T-cell (primary cell): ENCODE measurements at regions not wholly inside any gene's neighbourhood (a gene's known extent, or its start where the extent isn't known, plus 50 kb on each side); places are given as distances from the start of the nearest gene placed in this dataset.

Experiments
- ATAC-seq, 4 experiments: fragments of 200-7000 bp in 3 of 4; fragments of 150-1000 bp in 1 of 4; cut with Tn5 transposase; replicated peaks in 1 of 4; 1 replicate in 3 of 4; 2 replicates in 1 of 4; pipeline ENCODE4 v1.10.0; 2021; ENCODE audit warnings: moderate library complexity in 3 of 4, mild to moderate bottlenecking in 2 of 4, moderate number of reproducible peaks in 1 of 4
- CTCF ChIA-PET, 2 donors: fragments of 300-600 bp; sonication (Branson Sonifier 250); formaldehyde crosslinking; loops; one replicate each; lab custom pipeline; 2022; ENCODE audit warnings: antibody characterized with exemption in 2 of 2; lab: Charles Lee
- POLR2A ChIA-PET, 2 donors: fragments of 300-600 bp; sonication (Branson Sonifier 250); formaldehyde crosslinking; loops; one replicate each; lab custom pipeline; 2022; ENCODE audit warnings: antibody characterized with exemption in 2 of 2; lab: Charles Lee
- DNase-seq, 35 experiments: peaks; one replicate each; pipeline versions ENCODE4 v3.0.0 to v3.0.0-alpha.2; 2013 to 2023
- H3K27ac ChIP-seq: one replicate; pipeline ENCODE4 v1.5.1; 2013; ENCODE audit warnings: low read length
- H3K27me3 ChIP-seq, 2 experiments: replicated peaks in 1 of 2; 1 replicate in 1 of 2; 2 replicates in 1 of 2; pipeline versions ENCODE4 v1.6.1 to v1.7.0; 2013; ENCODE audit warnings: low read length in 1 of 2, mixed read lengths in 1 of 2; ENCODE audit not compliant: control insufficient read depth in 2 of 2, insufficient read depth in 2 of 2; ENCODE audit errors: extremely low read depth in 1 of 2
- H3K36me3 ChIP-seq, 2 donors: 1 replicate in 1 of 2; 2 replicates in 1 of 2; pipeline versions ENCODE4 v1.6.1 to v1.7.0; 2013; ENCODE audit warnings: low read length in 1 of 2; ENCODE audit not compliant: control insufficient read depth in 2 of 2, insufficient read depth in 1 of 2; ENCODE audit errors: extremely low read depth in 1 of 2
- H3K4me1 ChIP-seq, 2 experiments: 1 replicate in 1 of 2; 2 replicates in 1 of 2; pipeline versions ENCODE4 v1.6.1 to v1.7.0; 2013; ENCODE audit warnings: low read length in 2 of 2, mixed read lengths in 1 of 2; ENCODE audit not compliant: insufficient read depth in 2 of 2, control insufficient read depth in 1 of 2; ENCODE audit errors: extremely low read depth in 1 of 2
- H3K4me3 ChIP-seq, 2 donors: 1 replicate in 1 of 2; 2 replicates in 1 of 2; pipeline versions ENCODE4 v1.5.1 to v1.7.0; 2013; ENCODE audit warnings: mild to moderate bottlenecking in 2 of 2, low read length in 1 of 2, moderate library complexity in 1 of 2; ENCODE audit not compliant: control insufficient read depth in 1 of 2; ENCODE audit errors: extremely low read depth in 1 of 2
- H3K9me3 ChIP-seq: 2 replicates; pipeline ENCODE4 v1.7.0; 2013
- H3K27ac Mint-ChIP-seq, 2 donors: one replicate each; pipeline ENCODE4 v1.8.0; 2020 to 2021; ENCODE audit warnings: mild to moderate bottlenecking in 2 of 2, mixed read lengths in 2 of 2
- H3K27me3 Mint-ChIP-seq, 2 donors: one replicate each; pipeline ENCODE4 v1.8.0; 2021 to 2022; ENCODE audit warnings: mixed read lengths in 2 of 2
- H3K36me3 Mint-ChIP-seq: one replicate; pipeline ENCODE4 v1.8.0; 2021; ENCODE audit warnings: mixed read lengths
- H3K4me1 Mint-ChIP-seq, 3 donors: one replicate each; pipeline ENCODE4 v1.8.0; 2020 to 2022; ENCODE audit warnings: mixed read lengths in 3 of 3, mild to moderate bottlenecking in 1 of 3
- H3K4me3 Mint-ChIP-seq, 3 donors: one replicate each; pipeline ENCODE4 v1.8.0; 2020 to 2022; ENCODE audit warnings: mild to moderate bottlenecking in 3 of 3, mixed read lengths in 3 of 3, moderate library complexity in 3 of 3
- H3K9me3 Mint-ChIP-seq, 3 donors: one replicate each; pipeline ENCODE4 v1.8.0; 2020 to 2022; ENCODE audit warnings: mixed read lengths in 3 of 3
- WGBS: methylation state at CpG from one replicate; pipeline ENCODE4 v1.1.5; 2013; ENCODE audit warnings: missing lambda C conversion rate; ENCODE audit not compliant: insufficient coverage; 5-methylcytosine and 5-hydroxymethylcytosine counted together

DNA sequence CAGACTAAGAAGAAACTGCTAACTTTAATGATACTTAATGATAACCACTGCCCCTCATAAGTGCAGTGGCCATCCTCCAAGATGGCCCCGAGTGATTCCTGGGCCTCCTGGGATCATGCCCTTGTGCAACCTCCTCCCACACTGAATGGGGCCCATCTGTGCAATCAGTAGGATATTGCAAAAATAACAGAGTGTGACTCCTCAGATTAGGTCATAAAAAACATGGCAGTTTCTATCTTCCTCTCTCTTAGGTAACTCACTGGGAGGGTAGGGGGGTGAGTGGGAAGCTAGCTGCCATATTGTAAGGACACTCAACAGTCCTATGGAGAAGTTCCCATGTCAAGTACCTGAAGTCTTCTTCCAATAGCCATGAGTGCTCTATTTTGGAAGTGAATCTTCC is 173.0 kb downstream of the SHQ1 start:
- no peaks in the 10 kb centered on the region for H3K4me1 Mint-ChIP-seq
- no peak overlapping the region for H3K27ac Mint-ChIP-seq
- H3K27me3 Mint-ChIP-seq = no peaks in the 10 kb centered on the region
- H3K36me3 Mint-ChIP-seq = no peaks in the 10 kb centered on the region
- no peaks in the 10 kb centered on the region for H3K4me1 ChIP-seq
- WGBS = 100% methylated on average over 1 of the region's 1 CpG
- ChIA-PET CTCF (no interaction called here), POLR2A (no interaction called here)
- no peak overlapping the region for H3K27ac ChIP-seq
- DNase-seq (no peak), ATAC-seq (no peak)
- no peaks in the 10 kb centered on the region for H3K9me3 Mint-ChIP-seq
- H3K27me3 ChIP-seq = peaks cover 0 to 7% of the 10 kb centered on the region in 2 experiments
- H3K4me3 Mint-ChIP-seq = no peak overlapping the region
- no peaks in the 10 kb centered on the region for H3K9me3 ChIP-seq
- no peaks in the 10 kb centered on the region for H3K36me3 ChIP-seq
- no peak overlapping the region for H3K4me3 ChIP-seq

GRCh38 chr3:72673011-72673771 is 175.1 kb downstream of the SHQ1 start:
- Histone ChIP-seq H3K27ac (no peak overlapping the region), H3K9me3 (no peaks in the 10 kb centered on the region), H3K4me1 (no peaks in the 10 kb centered on the region), H3K4me3 (no peak overlapping the region), H3K36me3 (no peaks in the 10 kb centered on the region), H3K27me3 (peaks cover 0 to 7% of the 10 kb centered on the region in 2 experiments)
- ChIA-PET POLR2A (no interaction called here), CTCF (no interaction called here)
- Mint-ChIP-seq H3K9me3 (no peaks in the 10 kb centered on the region), H3K36me3 (no peaks in the 10 kb centered on the region), H3K27me3 (no peaks in the 10 kb centered on the region), H3K4me3 (no peak overlapping the region), H3K4me1 (no peaks in the 10 kb centered on the region), H3K27ac (no peak overlapping the region)
- ATAC-seq = no peak
- 100% methylated on average over 1 of the region's 7 CpGs for WGBS
- no peak for DNase-seq

DNA sequence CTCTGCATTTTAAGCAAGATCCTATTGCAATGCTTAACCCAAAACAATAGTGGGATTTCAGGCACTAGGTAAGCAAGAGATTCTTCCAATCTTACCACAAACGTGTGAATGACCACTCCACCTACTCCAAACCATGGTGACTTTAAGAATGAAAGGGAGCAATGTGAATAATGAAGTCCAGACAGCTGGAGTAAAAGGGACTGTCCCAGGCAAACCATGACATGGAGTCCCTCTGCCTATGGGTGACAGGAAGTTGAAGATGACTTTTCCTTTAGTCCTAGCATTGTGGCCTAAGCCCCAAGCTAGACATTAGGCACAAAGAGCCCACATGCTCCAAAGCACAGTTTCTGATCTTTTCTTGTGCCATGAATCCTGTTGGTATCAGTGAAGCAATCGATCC is 179.0 kb downstream of the SHQ1 start:
- WGBS = no CpG with 5 or more reads among the region's 2 CpGs
- no peaks in the 10 kb centered on the region for H3K27me3 Mint-ChIP-seq
- DNase-seq (no peak), ATAC-seq (no peak)
- no peak overlapping the region for H3K27ac Mint-ChIP-seq
- Histone ChIP-seq H3K36me3 (no peaks in the 10 kb centered on the region), H3K9me3 (no peaks in the 10 kb centered on the region), H3K4me1 (no peaks in the 10 kb centered on the region), H3K27ac (no peak overlapping the region), H3K27me3 (peaks cover 0 to 5% of the 10 kb centered on the region in 2 experiments), H3K4me3 (no peak overlapping the region)
- no peaks in the 10 kb centered on the region for H3K9me3 Mint-ChIP-seq
- H3K4me1 Mint-ChIP-seq = no peaks in the 10 kb centered on the region
- ChIA-PET POLR2A (no interaction called here), CTCF (no interaction called here)
- H3K4me3 Mint-ChIP-seq = no peak overlapping the region
- no peaks in the 10 kb centered on the region for H3K36me3 Mint-ChIP-seq

DNA sequence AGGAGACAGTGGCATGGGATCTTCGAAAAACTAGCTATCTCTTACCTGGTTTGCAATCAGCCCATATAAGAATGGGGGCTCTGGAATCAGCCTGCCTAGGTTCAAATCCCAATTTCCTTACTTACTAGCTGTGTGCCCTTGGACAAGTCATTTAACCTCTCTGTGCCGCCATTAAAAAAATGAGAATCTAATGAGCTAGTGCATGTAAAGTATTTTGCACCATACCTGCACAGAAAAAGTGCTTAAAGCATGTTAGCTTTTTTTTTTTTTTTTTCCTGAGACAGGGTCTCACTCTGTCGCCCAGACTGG is 181.8 kb downstream of the SHQ1 start:
- H3K4me1 Mint-ChIP-seq = no peaks in the 10 kb centered on the region
- no peak for ATAC-seq
- peaks cover 0 to 3% of the 10 kb centered on the region in 2 experiments for H3K27me3 ChIP-seq
- H3K9me3 ChIP-seq = no peaks in the 10 kb centered on the region
- no peaks in the 10 kb centered on the region for H3K9me3 Mint-ChIP-seq
- no peak overlapping the region for H3K4me3 ChIP-seq
- no peaks in the 10 kb centered on the region for H3K4me1 ChIP-seq
- H3K36me3 ChIP-seq = no peaks in the 10 kb centered on the region
- no peak for DNase-seq
- no peaks in the 10 kb centered on the region for H3K36me3 Mint-ChIP-seq
- CTCF ChIA-PET = interaction anchor here (0.5 to 5.5 kb wide), 28 partner anchors 8 to 1018 kb away, joined by 3 to 123 read pairs (median 5); no protein-coding TSS in a partner anchor
- H3K27ac Mint-ChIP-seq = no peak overlapping the region
- POLR2A ChIA-PET = interaction anchor here (0.5 to 0.6 kb wide), 2 partner anchors 99 to 584 kb away, joined by 3 to 4 read pairs; no protein-coding TSS in a partner anchor
- H3K4me3 Mint-ChIP-seq = no peak overlapping the region
- no peaks in the 10 kb centered on the region for H3K27me3 Mint-ChIP-seq
- WGBS = no CpG with 5 or more reads among the region's 3 CpGs
- no peak overlapping the region for H3K27ac ChIP-seq

GRCh38 chr3:72665701-72666446 is 182.4 kb downstream of the SHQ1 start:
- no peaks in the 10 kb centered on the region for H3K9me3 Mint-ChIP-seq

DNA sequence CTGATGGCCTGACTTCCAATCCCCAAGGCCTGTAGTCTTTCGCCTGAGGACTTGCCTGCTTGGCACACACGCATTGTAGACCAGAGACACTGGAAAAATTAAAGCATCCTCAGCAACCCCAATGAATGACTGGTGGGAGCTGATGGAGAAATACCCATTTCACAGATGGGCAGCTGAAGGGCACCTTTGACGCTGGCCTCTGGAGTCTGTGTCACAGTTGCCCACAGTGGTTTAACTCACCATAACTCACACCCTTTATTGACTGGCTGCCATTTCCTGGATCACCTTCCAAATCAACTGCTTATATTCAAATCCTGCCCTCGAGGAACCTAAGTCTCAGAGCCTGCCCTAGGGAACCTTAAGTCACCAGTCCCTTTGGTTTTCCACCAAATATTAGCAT is 183.1 kb downstream of the SHQ1 start:
- Histone ChIP-seq H3K27me3 (peaks cover 0 to 8% of the 10 kb centered on the region in 2 experiments), H3K4me3 (no peak overlapping the region), H3K27ac (no peak overlapping the region), H3K36me3 (no peaks in the 10 kb centered on the region), H3K9me3 (no peaks in the 10 kb centered on the region), H3K4me1 (no peaks in the 10 kb centered on the region)
- CTCF ChIA-PET = interaction anchor here (0.5 to 5.5 kb wide), 14 partner anchors 24 to 790 kb away, joined by 3 to 123 read pairs (median 10); no protein-coding TSS in a partner anchor
- no peak overlapping the region for H3K27ac Mint-ChIP-seq
- no peaks in the 10 kb centered on the region for H3K9me3 Mint-ChIP-seq
- no peaks in the 10 kb centered on the region for H3K36me3 Mint-ChIP-seq
- 100% methylated on average over 2 of the region's 4 CpGs for WGBS
- ATAC-seq (no peak), DNase-seq (no peak)
- H3K27me3 Mint-ChIP-seq = no peaks in the 10 kb centered on the region
- peaks cover 0 to under 1% (median 0%) of the 10 kb centered on the region in 3 donors for H3K4me1 Mint-ChIP-seq
- H3K4me3 Mint-ChIP-seq = no peak overlapping the region
- POLR2A ChIA-PET = interaction anchor here in 1 of 2 donors (1.4 kb wide), 1 partner anchor 157 kb away, joined by 3 read pairs; no protein-coding TSS in a partner anchor

More at GRCh38 chr3:72665701-72666446, 182.4 kb downstream of the SHQ1 start:
- POLR2A ChIA-PET = interaction anchor here (0.5 to 1.4 kb wide), 3 partner anchors 100 to 584 kb away, joined by 3 to 4 read pairs (median 3); no protein-coding TSS in a partner anchor
- DNase-seq (peak in 34 of 35 experiments; percentile 11 to 73 (median 50)), ATAC-seq (peak; percentile 57 to 66 (median 62))
- Histone ChIP-seq H3K36me3 (no peaks in the 10 kb centered on the region), H3K27me3 (peaks cover 0 to 6% of the 10 kb centered on the region in 2 experiments), H3K27ac (no peak overlapping the region), H3K9me3 (no peaks in the 10 kb centered on the region), H3K4me3 (no peak overlapping the region), H3K4me1 (no peaks in the 10 kb centered on the region)
- no peak overlapping the region for H3K4me3 Mint-ChIP-seq
- H3K4me1 Mint-ChIP-seq = no peaks in the 10 kb centered on the region
- no peaks in the 10 kb centered on the region for H3K36me3 Mint-ChIP-seq
- no peaks in the 10 kb centered on the region for H3K27me3 Mint-ChIP-seq
- WGBS = 85% methylated on average over 12 of the region's 13 CpGs
- CTCF ChIA-PET = interaction anchor here (0.6 to 5.5 kb wide), 27 partner anchors 7 to 1017 kb away, joined by 3 to 123 read pairs (median 5); no protein-coding TSS in a partner anchor
- no peak overlapping the region for H3K27ac Mint-ChIP-seq
